Neural cell (in vitro differentiated cells): ENCODE measurements at regions not wholly inside any gene's neighbourhood (a gene's known extent, or its start where the extent isn't known, plus 50 kb on each side); places are given as distances from the start of the nearest gene placed in this dataset.

ENCODE experiments used
- EP300 ChIP-seq: fragments of 450-650 bp; conservative IDR thresholded peaks from 2 replicates; pipeline ENCODE4 v1.6.1; 2014; ENCODE audit warnings: antibody characterized with exemption, mild to moderate bottlenecking, moderate library complexity; ENCODE audit not compliant: poor library complexity, severe bottlenecking
- EZH2 ChIP-seq: fragments of 200-600, 300-800 bp; shearing (Covaris generic), sonication (generic); IDR thresholded peaks from 2 replicates; pipeline ENCODE4 v1.6.1; 2014; ENCODE audit warnings: antibody characterized with exemption, low read length, borderline replicate concordance, mild to moderate bottlenecking; ENCODE audit not compliant: insufficient read depth, poor library complexity, severe bottlenecking
- MXI1 ChIP-seq: fragments of 450-650 bp; conservative IDR thresholded peaks from 2 replicates; pipeline ENCODE4 v1.6.1; 2014; ENCODE audit warnings: antibody characterized with exemption, mild to moderate bottlenecking; ENCODE audit not compliant: poor library complexity, severe bottlenecking
- POLR2AphosphoS5 ChIP-seq: IDR thresholded peaks from 2 replicates; pipeline ENCODE4 v1.6.1; 2012
- RAD21 ChIP-seq: fragments of 450-650 bp; conservative IDR thresholded peaks from 2 replicates; pipeline ENCODE4 v1.6.1; 2014; ENCODE audit warnings: antibody characterized with exemption, mild to moderate bottlenecking, moderate library complexity
- TAF1 ChIP-seq: IDR thresholded peaks from 2 replicates; pipeline ENCODE4 v1.6.1; 2012; ENCODE audit warnings: low read depth
- TF ChIP-seq, protein P1 (sequence below): fragments of 450-650 bp; IDR thresholded peaks from 2 replicates; pipeline ENCODE4 v1.5.1; 2014; ENCODE audit warnings: antibody characterized with exemption, mild to moderate bottlenecking, moderate library complexity; ENCODE audit not compliant: poor library complexity, severe bottlenecking
- TF ChIP-seq, protein P2 (sequence below): IDR thresholded peaks from 2 replicates; pipeline ENCODE4 v1.6.1; 2012; ENCODE audit warnings: borderline replicate concordance

DNA sequence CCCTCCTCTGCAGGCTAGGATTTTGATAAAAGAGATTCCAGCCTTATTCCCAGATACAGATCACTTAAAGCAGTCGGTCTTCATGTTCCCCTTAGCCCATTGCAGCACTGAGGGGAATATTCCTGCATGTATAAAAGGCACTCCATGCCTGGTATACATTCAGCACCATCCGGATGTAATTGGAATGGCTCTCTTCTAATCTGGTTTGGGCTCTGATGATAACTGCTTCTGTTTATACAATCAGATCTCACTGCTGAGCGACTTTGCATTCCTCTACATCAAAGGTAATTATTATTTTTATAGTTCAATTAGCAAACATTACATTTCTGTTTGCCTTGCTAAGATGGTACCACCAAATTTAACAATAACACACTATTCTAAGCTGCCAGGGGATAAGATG is 746.9 kb upstream of the CELF4 start:
- no peak for TF ChIP-seq RAD21
- TF ChIP-seq, protein P1, sequence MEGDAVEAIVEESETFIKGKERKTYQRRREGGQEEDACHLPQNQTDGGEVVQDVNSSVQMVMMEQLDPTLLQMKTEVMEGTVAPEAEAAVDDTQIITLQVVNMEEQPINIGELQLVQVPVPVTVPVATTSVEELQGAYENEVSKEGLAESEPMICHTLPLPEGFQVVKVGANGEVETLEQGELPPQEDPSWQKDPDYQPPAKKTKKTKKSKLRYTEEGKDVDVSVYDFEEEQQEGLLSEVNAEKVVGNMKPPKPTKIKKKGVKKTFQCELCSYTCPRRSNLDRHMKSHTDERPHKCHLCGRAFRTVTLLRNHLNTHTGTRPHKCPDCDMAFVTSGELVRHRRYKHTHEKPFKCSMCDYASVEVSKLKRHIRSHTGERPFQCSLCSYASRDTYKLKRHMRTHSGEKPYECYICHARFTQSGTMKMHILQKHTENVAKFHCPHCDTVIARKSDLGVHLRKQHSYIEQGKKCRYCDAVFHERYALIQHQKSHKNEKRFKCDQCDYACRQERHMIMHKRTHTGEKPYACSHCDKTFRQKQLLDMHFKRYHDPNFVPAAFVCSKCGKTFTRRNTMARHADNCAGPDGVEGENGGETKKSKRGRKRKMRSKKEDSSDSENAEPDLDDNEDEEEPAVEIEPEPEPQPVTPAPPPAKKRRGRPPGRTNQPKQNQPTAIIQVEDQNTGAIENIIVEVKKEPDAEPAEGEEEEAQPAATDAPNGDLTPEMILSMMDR: no peak
- TF ChIP-seq MXI1: no peak
- TF ChIP-seq EP300: no peak
- TF ChIP-seq EZH2: no peak
- no peak for TF ChIP-seq POLR2AphosphoS5
- TF ChIP-seq TAF1: no peak
- TF ChIP-seq, protein P2, sequence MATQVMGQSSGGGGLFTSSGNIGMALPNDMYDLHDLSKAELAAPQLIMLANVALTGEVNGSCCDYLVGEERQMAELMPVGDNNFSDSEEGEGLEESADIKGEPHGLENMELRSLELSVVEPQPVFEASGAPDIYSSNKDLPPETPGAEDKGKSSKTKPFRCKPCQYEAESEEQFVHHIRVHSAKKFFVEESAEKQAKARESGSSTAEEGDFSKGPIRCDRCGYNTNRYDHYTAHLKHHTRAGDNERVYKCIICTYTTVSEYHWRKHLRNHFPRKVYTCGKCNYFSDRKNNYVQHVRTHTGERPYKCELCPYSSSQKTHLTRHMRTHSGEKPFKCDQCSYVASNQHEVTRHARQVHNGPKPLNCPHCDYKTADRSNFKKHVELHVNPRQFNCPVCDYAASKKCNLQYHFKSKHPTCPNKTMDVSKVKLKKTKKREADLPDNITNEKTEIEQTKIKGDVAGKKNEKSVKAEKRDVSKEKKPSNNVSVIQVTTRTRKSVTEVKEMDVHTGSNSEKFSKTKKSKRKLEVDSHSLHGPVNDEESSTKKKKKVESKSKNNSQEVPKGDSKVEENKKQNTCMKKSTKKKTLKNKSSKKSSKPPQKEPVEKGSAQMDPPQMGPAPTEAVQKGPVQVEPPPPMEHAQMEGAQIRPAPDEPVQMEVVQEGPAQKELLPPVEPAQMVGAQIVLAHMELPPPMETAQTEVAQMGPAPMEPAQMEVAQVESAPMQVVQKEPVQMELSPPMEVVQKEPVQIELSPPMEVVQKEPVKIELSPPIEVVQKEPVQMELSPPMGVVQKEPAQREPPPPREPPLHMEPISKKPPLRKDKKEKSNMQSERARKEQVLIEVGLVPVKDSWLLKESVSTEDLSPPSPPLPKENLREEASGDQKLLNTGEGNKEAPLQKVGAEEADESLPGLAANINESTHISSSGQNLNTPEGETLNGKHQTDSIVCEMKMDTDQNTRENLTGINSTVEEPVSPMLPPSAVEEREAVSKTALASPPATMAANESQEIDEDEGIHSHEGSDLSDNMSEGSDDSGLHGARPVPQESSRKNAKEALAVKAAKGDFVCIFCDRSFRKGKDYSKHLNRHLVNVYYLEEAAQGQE: no peak
